ENCODE measurements at regions not wholly inside any gene's neighbourhood (a gene's known extent, or its start where the extent isn't known, plus 50 kb on each side); places are given as distances from the start of the nearest gene placed in this dataset.

- DNase-seq (ENCODE audit: low spot score in 2 of 2): no peak
- WGBS, 2 donors: 84 to 85% methylated on average over 16 of the region's 16 CpGs
- H3K9me3 ChIP-seq: no peaks in the 10 kb centered on the region
- H3K4me3 ChIP-seq: no peak overlapping the region
- H3K36me3 ChIP-seq: no peaks in the 10 kb centered on the region
- no peak overlapping the region for H3K27ac ChIP-seq
- no peaks in the 10 kb centered on the region for H3K27me3 ChIP-seq
- H3K4me1 ChIP-seq: peaks cover 0 to 5% (median 0%) of the 10 kb centered on the region in 4 donors
- TF ChIP-seq, protein P1, sequence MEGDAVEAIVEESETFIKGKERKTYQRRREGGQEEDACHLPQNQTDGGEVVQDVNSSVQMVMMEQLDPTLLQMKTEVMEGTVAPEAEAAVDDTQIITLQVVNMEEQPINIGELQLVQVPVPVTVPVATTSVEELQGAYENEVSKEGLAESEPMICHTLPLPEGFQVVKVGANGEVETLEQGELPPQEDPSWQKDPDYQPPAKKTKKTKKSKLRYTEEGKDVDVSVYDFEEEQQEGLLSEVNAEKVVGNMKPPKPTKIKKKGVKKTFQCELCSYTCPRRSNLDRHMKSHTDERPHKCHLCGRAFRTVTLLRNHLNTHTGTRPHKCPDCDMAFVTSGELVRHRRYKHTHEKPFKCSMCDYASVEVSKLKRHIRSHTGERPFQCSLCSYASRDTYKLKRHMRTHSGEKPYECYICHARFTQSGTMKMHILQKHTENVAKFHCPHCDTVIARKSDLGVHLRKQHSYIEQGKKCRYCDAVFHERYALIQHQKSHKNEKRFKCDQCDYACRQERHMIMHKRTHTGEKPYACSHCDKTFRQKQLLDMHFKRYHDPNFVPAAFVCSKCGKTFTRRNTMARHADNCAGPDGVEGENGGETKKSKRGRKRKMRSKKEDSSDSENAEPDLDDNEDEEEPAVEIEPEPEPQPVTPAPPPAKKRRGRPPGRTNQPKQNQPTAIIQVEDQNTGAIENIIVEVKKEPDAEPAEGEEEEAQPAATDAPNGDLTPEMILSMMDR (IDR thresholded peaks at IDR 0.05): no peak
- TF ChIP-seq POLR2A (IDR thresholded peaks at IDR 0.05) (no peak), EP300 (IDR thresholded peaks at IDR 0.05) (no peak)
Measured at GRCh38 chr2:45191146-45191863, 182.1 kb upstream of the SIX2 start.

GRCh38 chr2:45190481-45190942 is 181.3 kb upstream of the SIX2 start:
- Histone ChIP-seq H3K36me3 (no peaks in the 10 kb centered on the region), H3K9me3 (no peaks in the 10 kb centered on the region), H3K4me1 (peaks cover 0 to 5% (median 0%) of the 10 kb centered on the region in 4 donors), H3K4me3 (no peak overlapping the region), H3K27me3 (no peaks in the 10 kb centered on the region), H3K27ac (no peak overlapping the region)
- WGBS, 2 donors: 85 to 90% methylated on average over 8 of the region's 8 CpGs
- TF ChIP-seq, protein P1 (IDR thresholded peaks at IDR 0.05): no peak
- no peak for TF ChIP-seq POLR2A (IDR thresholded peaks at IDR 0.05)
- no peak for TF ChIP-seq EP300 (IDR thresholded peaks at IDR 0.05)
- no peak for DNase-seq (ENCODE audit: low spot score in 2 of 2)

DNA sequence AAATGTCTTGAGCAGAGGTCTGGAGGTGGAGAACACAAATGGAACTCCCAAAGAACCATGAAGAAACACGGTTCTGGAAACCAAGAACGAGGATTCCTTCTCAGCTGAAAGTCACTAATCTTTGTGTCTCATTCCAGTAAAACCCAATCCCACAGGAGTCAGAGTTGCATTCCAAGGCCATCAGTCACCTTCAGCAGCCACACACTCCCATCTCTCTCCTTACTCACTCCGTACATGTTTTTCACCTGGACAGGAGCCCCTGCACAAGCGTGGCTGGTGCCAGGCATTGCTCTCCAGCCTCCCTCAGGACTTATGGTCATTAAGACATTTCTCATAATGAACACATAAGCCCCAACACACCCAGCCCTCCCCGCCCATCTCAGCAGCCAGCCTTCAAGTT is 175.4 kb upstream of the SIX2 start:
- TF ChIP-seq, protein P1 (IDR thresholded peaks at IDR 0.05): no peak
- TF ChIP-seq EP300 (IDR thresholded peaks at IDR 0.05) (no peak), POLR2A (IDR thresholded peaks at IDR 0.05) (no peak)
- WGBS, 2 donors: 86 to 87% methylated on average over 5 of the region's 5 CpGs
- H3K4me1 ChIP-seq: no peaks in the 10 kb centered on the region
- no peaks in the 10 kb centered on the region for H3K9me3 ChIP-seq
- no peak overlapping the region for H3K27ac ChIP-seq
- DNase-seq (ENCODE audit: low spot score in 2 of 2): no peak
- no peaks in the 10 kb centered on the region for H3K36me3 ChIP-seq
- no peak overlapping the region for H3K4me3 ChIP-seq
- H3K27me3 ChIP-seq: no peaks in the 10 kb centered on the region

- Histone ChIP-seq H3K36me3 (no peaks in the 10 kb centered on the region), H3K27ac (no peak overlapping the region), H3K4me1 (no peaks in the 10 kb centered on the region), H3K4me3 (no peak overlapping the region), H3K9me3 (no peaks in the 10 kb centered on the region), H3K27me3 (peaks cover 0 to 3% of the 10 kb centered on the region in 2 donors)
- 62 to 69% methylated on average over 6 of the region's 6 CpGs for WGBS, 2 donors
- no peak for TF ChIP-seq EP300 (IDR thresholded peaks at IDR 0.05)
- TF ChIP-seq, protein P1 (IDR thresholded peaks at IDR 0.05): no peak
- TF ChIP-seq POLR2A (IDR thresholded peaks at IDR 0.05): no peak
- no peak for DNase-seq (ENCODE audit: low spot score in 2 of 2)
Measured at GRCh38 chr2:45182667-45183295, 173.5 kb upstream of the SIX2 start.

GRCh38 chr2:45180779-45181178 is 171.5 kb upstream of the SIX2 start:
- TF ChIP-seq EP300 (IDR thresholded peaks at IDR 0.05) (no peak), POLR2A (IDR thresholded peaks at IDR 0.05) (no peak)
- H3K4me3 ChIP-seq: no peak overlapping the region
- no peaks in the 10 kb centered on the region for H3K4me1 ChIP-seq
- no peaks in the 10 kb centered on the region for H3K9me3 ChIP-seq
- DNase-seq (ENCODE audit: low spot score in 2 of 2): no peak
- H3K27me3 ChIP-seq: peaks cover 0 to 4% of the 10 kb centered on the region in 2 donors
- H3K36me3 ChIP-seq: no peaks in the 10 kb centered on the region
- no peak overlapping the region for H3K27ac ChIP-seq

Data from tibial nerve (tissue), 4 donors.